ENCODE measurements at regions not wholly inside any gene's neighbourhood (a gene's known extent, or its start where the extent isn't known, plus 50 kb on each side); places are given as distances from the start of the nearest gene placed in this dataset.
"Not testable (repeated sequence)": the region's sequence is repeated elsewhere in the genome, so short reads cannot be mapped to it uniquely, and the experiment has no call there.

DNA sequence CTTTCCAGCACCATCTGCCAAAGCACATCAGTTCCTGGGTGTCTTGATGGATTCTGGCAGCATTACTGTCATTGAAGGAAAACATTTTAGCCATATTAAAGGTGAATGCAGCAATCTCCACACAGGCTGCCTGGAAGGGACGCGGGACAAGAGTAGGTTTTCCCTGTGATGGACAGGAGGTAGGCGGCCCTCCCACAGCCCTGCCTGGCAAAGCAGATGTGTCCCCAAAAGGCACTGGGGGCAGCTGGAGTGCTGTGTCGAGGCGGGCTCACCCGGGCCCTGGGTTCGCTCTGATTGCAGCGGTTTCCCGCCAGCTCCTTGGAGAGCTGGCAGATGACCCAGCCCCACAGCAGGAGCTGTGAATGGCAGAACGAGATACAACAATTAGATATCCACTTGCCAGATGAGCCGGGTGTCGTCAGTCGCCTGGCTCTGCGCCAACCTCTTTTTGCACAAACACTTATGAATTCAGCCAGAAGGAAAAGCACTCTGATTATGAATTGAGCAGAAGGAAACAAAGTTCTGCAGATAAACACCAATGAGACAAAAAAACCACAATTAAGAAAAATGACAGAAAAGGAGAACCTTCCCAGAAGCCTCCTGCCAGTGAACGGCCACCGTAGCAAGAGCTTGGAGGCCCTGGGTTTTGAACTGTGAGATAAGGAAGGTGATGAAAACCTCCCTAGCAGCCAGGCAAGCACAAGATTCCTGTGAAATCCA, 64.9 kb upstream of the ZNF195 start:
- TF ChIP-seq, protein P1, sequence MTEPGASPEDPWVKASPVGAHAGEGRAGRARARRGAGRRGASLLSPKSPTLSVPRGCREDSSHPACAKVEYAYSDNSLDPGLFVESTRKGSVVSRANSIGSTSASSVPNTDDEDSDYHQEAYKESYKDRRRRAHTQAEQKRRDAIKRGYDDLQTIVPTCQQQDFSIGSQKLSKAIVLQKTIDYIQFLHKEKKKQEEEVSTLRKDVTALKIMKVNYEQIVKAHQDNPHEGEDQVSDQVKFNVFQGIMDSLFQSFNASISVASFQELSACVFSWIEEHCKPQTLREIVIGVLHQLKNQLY (CRISPR knock-in tag; IDR thresholded peaks at IDR 0.05), result not testable (repeated sequence)
- not testable (repeated sequence) for TF ChIP-seq U2AF1 (optimal IDR thresholded peaks at IDR 0.05; ENCODE audit: low read depth, low read length)

All from HepG2 (cell line).